ENCODE measurements at regions not wholly inside any gene's neighbourhood (a gene's known extent, or its start where the extent isn't known, plus 50 kb on each side); places are given as distances from the start of the nearest gene placed in this dataset.

GRCh38 chr4:3836756-3837601 is 70.8 kb downstream of the ADRA2C start:
- ATAC-seq (no peak), DNase-seq (no peak)
- no peaks in the 10 kb centered on the region for H3K36me3 Mint-ChIP-seq (ENCODE audit: insufficient read depth)
- no peaks in the 10 kb centered on the region for H3K4me1 Mint-ChIP-seq (ENCODE audit: low read depth)
- H3K9me3 Mint-ChIP-seq = no peaks in the 10 kb centered on the region
- peaks cover 42% of the 10 kb centered on the region for H3K27me3 Mint-ChIP-seq (ENCODE audit: low read depth)
- no peak overlapping the region for H3K4me3 Mint-ChIP-seq

GRCh38 chr4:3838437-3839380 is 72.5 kb downstream of the ADRA2C start:
- Mint-ChIP-seq H3K4me3 (no peak overlapping the region), H3K27me3 (ENCODE audit: low read depth) (peaks cover 39% of the 10 kb centered on the region), H3K36me3 (ENCODE audit: insufficient read depth) (no peaks in the 10 kb centered on the region), H3K4me1 (ENCODE audit: low read depth) (no peaks in the 10 kb centered on the region), H3K9me3 (no peaks in the 10 kb centered on the region)
- no peak for DNase-seq
- no peak for ATAC-seq

- Mint-ChIP-seq H3K4me3 (no peak overlapping the region), H3K27me3 (ENCODE audit: low read depth) (peaks cover 19% of the 10 kb centered on the region), H3K36me3 (ENCODE audit: insufficient read depth) (no peaks in the 10 kb centered on the region), H3K9me3 (no peaks in the 10 kb centered on the region), H3K4me1 (ENCODE audit: low read depth) (no peaks in the 10 kb centered on the region)
- DNase-seq (no peak), ATAC-seq (no peak)
These were observed 79.0 kb downstream of the ADRA2C start for GRCh38 chr4:3845094-3845743.

GRCh38 chr4:3845744-3846429 is 79.7 kb downstream of the ADRA2C start:
- Mint-ChIP-seq H3K4me1 (ENCODE audit: low read depth) (no peaks in the 10 kb centered on the region), H3K36me3 (ENCODE audit: insufficient read depth) (no peaks in the 10 kb centered on the region), H3K9me3 (peaks cover 6% of the 10 kb centered on the region), H3K27me3 (ENCODE audit: low read depth) (peaks cover 15% of the 10 kb centered on the region), H3K4me3 (no peak overlapping the region)
- ATAC-seq (no peak), DNase-seq (no peak)

- Mint-ChIP-seq H3K27me3 (ENCODE audit: low read depth) (peaks cover 15% of the 10 kb centered on the region), H3K36me3 (ENCODE audit: insufficient read depth) (no peaks in the 10 kb centered on the region), H3K4me1 (ENCODE audit: low read depth) (no peaks in the 10 kb centered on the region), H3K4me3 (no peak overlapping the region), H3K9me3 (peaks cover 6% of the 10 kb centered on the region)
- ATAC-seq = no peak
- DNase-seq = no peak
These were observed 81.2 kb downstream of the ADRA2C start for GRCh38 chr4:3847211-3847940.

GRCh38 chr4:3848323-3848722 is 82.1 kb downstream of the ADRA2C start:
- peaks cover 15% of the 10 kb centered on the region for H3K27me3 Mint-ChIP-seq (ENCODE audit: low read depth)
- DNase-seq = no peak
- no peaks in the 10 kb centered on the region for H3K36me3 Mint-ChIP-seq (ENCODE audit: insufficient read depth)
- H3K4me3 Mint-ChIP-seq = no peak overlapping the region
- no peak for ATAC-seq
- no peaks in the 10 kb centered on the region for H3K4me1 Mint-ChIP-seq (ENCODE audit: low read depth)
- H3K9me3 Mint-ChIP-seq = peaks cover 6% of the 10 kb centered on the region

GRCh38 chr4:3849140-3849539 is 83.0 kb downstream of the ADRA2C start:
- Mint-ChIP-seq H3K4me3 (no peak overlapping the region), H3K4me1 (ENCODE audit: low read depth) (no peaks in the 10 kb centered on the region), H3K9me3 (peaks cover 6% of the 10 kb centered on the region), H3K27me3 (ENCODE audit: low read depth) (peaks cover 19% of the 10 kb centered on the region), H3K36me3 (ENCODE audit: insufficient read depth) (no peaks in the 10 kb centered on the region)
- DNase-seq = no peak
- no peak for ATAC-seq

GRCh38 chr4:3850128-3850527 is 83.9 kb downstream of the ADRA2C start:
- peaks cover 24% of the 10 kb centered on the region for H3K27me3 Mint-ChIP-seq (ENCODE audit: low read depth)
- no peak overlapping the region for H3K4me3 Mint-ChIP-seq
- no peaks in the 10 kb centered on the region for H3K4me1 Mint-ChIP-seq (ENCODE audit: low read depth)
- peaks cover 6% of the 10 kb centered on the region for H3K9me3 Mint-ChIP-seq
- DNase-seq (no peak), ATAC-seq (no peak)
- H3K36me3 Mint-ChIP-seq (ENCODE audit: insufficient read depth) = no peaks in the 10 kb centered on the region

GRCh38 chr4:3851211-3851610 is 85.0 kb downstream of the ADRA2C start:
- H3K4me1 Mint-ChIP-seq (ENCODE audit: low read depth) = no peaks in the 10 kb centered on the region
- peaks cover 27% of the 10 kb centered on the region for H3K27me3 Mint-ChIP-seq (ENCODE audit: low read depth)
- ATAC-seq (no peak), DNase-seq (no peak)
- H3K9me3 Mint-ChIP-seq = peaks cover 6% of the 10 kb centered on the region
- H3K4me3 Mint-ChIP-seq = no peak overlapping the region
- no peaks in the 10 kb centered on the region for H3K36me3 Mint-ChIP-seq (ENCODE audit: insufficient read depth)

- Mint-ChIP-seq H3K36me3 (ENCODE audit: insufficient read depth) (no peaks in the 10 kb centered on the region), H3K4me3 (no peak overlapping the region), H3K9me3 (peaks cover 6% of the 10 kb centered on the region), H3K27me3 (ENCODE audit: low read depth) (peaks cover 30% of the 10 kb centered on the region), H3K4me1 (ENCODE audit: low read depth) (no peaks in the 10 kb centered on the region)
- no peak for ATAC-seq
- no peak for DNase-seq
These were observed 85.7 kb downstream of the ADRA2C start for GRCh38 chr4:3851881-3852280.

- Mint-ChIP-seq H3K27me3 (ENCODE audit: low read depth) (peaks cover 30% of the 10 kb centered on the region), H3K36me3 (ENCODE audit: insufficient read depth) (no peaks in the 10 kb centered on the region), H3K9me3 (peaks cover 6% of the 10 kb centered on the region), H3K4me3 (no peak overlapping the region), H3K4me1 (ENCODE audit: low read depth) (no peaks in the 10 kb centered on the region)
- ATAC-seq (no peak), DNase-seq (no peak)
These were observed 86.1 kb downstream of the ADRA2C start for GRCh38 chr4:3852309-3852708.

- Mint-ChIP-seq H3K4me3 (no peak overlapping the region), H3K4me1 (ENCODE audit: low read depth) (no peaks in the 10 kb centered on the region), H3K27me3 (ENCODE audit: low read depth) (peaks cover 30% of the 10 kb centered on the region), H3K36me3 (ENCODE audit: insufficient read depth) (no peaks in the 10 kb centered on the region), H3K9me3 (peaks cover 6% of the 10 kb centered on the region)
- ATAC-seq (no peak), DNase-seq (no peak)
These were observed 86.5 kb downstream of the ADRA2C start for GRCh38 chr4:3852711-3853110.

GRCh38 chr4:3853388-3854035 is 87.3 kb downstream of the ADRA2C start:
- Mint-ChIP-seq H3K4me3 (no peak overlapping the region), H3K9me3 (peaks cover 6% of the 10 kb centered on the region), H3K4me1 (ENCODE audit: low read depth) (no peaks in the 10 kb centered on the region), H3K27me3 (ENCODE audit: low read depth) (peaks cover 30% of the 10 kb centered on the region), H3K36me3 (ENCODE audit: insufficient read depth) (no peaks in the 10 kb centered on the region)
- ATAC-seq (no peak), DNase-seq (no peak)
